Stimulated activated CD8-positive, alpha-beta memory T cell treated with anti-CD3 and anti-CD28 coated beads, Interleukin-12 subunit alpha, Interleukin-12 subunit beta, amount 100 ng/mL, for 24 hours (primary cell): ENCODE measurements at regions not wholly inside any gene's neighbourhood (a gene's known extent, or its start where the extent isn't known, plus 50 kb on each side); places are given as distances from the start of the nearest gene placed in this dataset.
"Not testable (repeated sequence)": the region's sequence is repeated elsewhere in the genome, so short reads cannot be mapped to it uniquely, and the experiment has no call there.

ENCODE experiments used
- DNase-seq: peaks from one replicate; pipeline ENCODE4 v3.0.0-alpha.2; 2020; ENCODE audit errors: extremely low read depth

GRCh38 chr4:17241835-17242234, 270.1 kb downstream of the QDPR start:
- DNase-seq, result no peak

GRCh38 chr4:17238633-17239032, 273.3 kb downstream of the QDPR start:
- no peak for DNase-seq

DNA sequence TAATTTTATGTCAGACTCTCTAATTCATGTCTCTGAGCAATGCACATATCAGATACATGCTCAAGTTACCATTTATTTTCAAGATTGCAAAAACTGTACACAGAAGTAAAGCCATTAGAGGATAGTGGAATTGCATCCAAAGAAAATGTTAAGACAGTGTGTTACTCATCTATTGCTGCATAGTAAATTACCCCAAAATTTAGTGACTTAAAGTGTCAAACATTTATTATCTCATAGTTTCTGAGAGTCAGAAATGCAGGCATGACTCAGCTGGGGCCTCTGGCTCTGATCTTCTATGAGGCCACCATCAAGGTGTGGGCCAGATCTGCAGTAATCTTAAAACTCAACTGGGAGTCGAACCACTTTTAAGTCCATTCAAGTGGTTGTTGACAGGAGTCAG, 275.2 kb downstream of the QDPR start:
- DNase-seq, result no peak

- DNase-seq, result no peak
These were observed 277.2 kb downstream of the QDPR start for GRCh38 chr4:17234678-17235077.

- no peak for DNase-seq
These were observed 279.2 kb downstream of the QDPR start for GRCh38 chr4:17232566-17233253.

GRCh38 chr4:17231880-17232475, 279.9 kb downstream of the QDPR start:
- not testable (repeated sequence) for DNase-seq

DNA sequence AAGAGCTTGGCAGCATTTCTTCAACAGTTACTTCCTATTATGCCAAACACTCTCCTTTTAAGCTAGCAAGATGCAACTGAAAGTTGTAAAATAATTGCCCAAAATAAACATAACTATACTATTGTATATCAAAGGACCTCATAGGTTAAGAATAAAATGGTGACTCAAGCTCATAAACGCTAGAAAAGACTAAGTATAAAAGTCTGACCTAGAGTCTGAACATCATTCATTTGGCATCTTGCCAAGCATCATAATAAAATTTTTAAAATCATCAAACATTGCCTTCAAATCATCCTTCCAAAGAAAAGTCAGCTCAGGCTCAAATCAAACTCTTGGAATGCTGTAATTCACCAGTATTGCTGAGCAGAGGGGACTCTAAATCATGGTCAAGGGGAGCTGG, 281.2 kb downstream of the QDPR start:
- no peak for DNase-seq

DNA sequence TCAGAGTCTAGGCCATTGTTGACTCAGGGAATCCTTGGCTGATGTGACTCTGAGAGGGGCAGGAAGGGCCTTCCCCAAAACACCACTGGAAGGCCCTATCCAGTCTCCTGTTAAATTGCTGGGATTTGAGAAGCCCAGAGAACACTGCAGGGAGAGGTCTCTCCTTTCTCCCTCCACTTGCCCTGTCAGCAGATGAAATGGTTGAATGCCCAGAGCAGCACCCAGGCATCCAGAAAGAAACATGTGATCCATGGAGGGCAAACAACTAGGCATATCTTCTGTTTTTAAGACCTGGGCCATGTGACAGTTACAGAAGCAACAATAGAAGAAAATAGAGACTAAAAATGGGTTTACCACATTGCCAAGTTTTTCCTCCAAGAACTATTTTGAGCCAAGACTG, 291.1 kb downstream of the QDPR start:
- DNase-seq, result no peak

GRCh38 chr4:17218786-17219185, 293.1 kb downstream of the QDPR start:
- DNase-seq, result no peak

GRCh38 chr4:17206829-17207801, 304.8 kb downstream of the QDPR start:
- DNase-seq, result no peak

- no peak for DNase-seq
These were observed 306.5 kb upstream of the LDB2 start for GRCh38 chr4:17204908-17205307.

DNA sequence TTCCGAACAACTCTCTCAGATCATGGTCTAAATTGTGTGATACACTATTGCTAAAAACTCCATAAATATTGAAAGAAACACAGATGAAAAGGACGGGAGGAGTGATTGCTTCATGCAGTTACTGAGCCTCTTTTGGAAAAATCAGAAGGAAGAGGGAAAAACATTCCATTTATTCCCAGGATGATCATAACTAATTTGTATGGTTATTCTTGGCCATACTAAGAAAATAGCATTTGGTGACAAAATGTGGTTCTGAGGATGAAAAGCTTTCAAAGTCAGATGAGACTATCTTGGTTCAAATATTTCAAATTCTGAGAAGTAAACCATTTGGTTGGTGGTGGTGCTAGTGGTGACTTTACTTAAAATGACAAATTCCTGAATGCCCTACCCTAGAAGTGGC, 305.4 kb upstream of the LDB2 start:
- DNase-seq, result no peak

DNA sequence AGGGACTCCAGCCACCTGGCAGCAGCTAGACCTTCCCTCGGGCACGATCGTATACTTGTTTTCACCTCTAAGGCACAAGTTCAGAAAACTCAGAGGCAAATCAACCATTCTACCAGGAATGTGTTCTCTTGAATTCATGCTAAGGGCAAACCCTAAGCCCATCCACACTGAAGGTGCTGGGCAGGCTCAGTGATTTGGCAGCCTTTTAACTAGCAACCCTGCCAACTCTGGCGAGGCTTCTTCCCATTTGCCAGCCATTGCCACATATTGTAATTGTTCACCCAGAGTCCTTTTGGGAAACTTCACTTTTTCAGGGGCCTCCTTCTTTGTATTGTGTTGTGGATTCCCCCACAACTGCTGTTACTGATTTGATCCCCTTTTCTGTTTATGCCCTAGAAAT, 298.6 kb upstream of the LDB2 start:
- no peak for DNase-seq

GRCh38 chr4:17195461-17196275, 297.2 kb upstream of the LDB2 start:
- DNase-seq, result no peak

DNA sequence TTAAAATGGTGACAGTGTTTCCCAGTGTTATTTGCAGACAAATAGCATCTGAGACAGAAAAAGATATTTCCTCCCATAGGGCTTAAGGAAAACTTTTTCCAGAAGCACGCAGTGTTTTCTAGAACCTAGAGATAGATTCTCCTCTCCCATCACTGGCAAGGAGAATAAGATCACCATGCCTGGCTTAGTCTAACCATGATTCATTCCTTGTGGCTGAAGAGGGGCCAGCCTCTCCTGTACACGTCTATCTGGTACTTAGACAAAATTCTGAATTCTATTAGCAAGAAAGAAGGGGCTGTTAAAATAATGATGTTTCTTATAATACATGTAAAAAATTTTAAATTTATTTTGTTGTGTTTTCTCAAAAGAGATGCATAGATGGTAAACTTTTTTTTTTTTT, 296.1 kb upstream of the LDB2 start:
- DNase-seq, result no peak

DNA sequence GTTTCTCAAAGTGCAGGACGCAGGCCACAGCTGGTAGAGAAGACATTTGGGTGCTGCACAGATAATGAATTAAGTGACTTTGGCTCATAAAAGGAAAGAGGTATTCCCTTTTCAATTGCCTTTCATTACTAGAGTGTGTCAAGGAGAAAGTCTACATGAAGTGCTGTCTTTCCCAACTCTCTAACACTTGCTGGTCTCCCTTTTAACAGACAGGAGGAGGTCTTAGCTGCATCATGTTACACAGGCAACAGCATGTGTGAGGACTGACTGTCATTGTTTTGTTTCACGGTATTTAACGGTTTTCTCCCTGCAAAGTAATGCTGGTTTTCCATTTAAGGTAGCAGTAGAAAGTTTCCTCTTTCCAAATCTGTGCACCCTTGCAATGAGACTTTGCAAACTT, 291.3 kb upstream of the LDB2 start:
- DNase-seq, result no peak

GRCh38 chr4:17189401-17189720, 290.9 kb upstream of the LDB2 start:
- no peak for DNase-seq

- no peak for DNase-seq
These were observed 290.3 kb upstream of the LDB2 start for GRCh38 chr4:17188547-17189400.

DNA sequence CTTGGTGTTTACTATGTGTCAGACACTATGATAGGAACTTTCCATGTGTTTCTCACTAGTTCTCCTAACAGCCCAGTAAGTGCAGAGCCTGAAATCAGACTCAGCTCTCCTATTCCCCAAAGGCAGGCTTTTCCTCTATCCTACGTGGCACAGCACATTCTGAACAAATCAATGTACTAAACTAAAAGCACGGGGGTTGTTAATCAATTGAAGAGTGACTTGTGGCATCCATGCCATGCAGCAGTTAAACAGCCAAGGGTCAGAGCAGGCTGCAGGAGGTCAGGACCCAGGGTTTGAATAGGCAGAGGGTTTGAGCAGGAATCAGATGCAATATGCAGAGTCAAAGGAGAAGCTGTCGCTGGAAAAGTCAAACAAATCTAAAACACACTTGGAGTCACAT, 289.7 kb upstream of the LDB2 start:
- no peak for DNase-seq

DNA sequence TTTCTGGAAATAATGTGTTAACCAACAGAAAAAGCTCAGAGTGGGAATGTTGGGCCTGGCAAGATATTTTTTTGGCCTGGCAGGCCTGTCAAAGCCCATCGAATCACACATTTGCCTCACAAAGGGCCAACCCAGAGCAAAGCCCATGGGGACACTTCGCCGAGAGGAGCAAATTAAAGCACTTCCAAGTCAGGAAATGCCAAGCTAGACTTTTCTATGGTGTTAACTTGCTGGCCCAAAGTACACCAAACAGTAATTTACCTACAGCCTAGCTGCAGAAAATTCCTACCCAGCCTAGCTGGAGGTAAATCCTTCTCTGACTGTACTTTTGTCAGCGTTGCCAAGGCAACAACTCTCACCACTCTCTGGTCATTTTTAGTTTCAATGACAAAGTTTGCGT, 288.6 kb upstream of the LDB2 start:
- no peak for DNase-seq

DNA sequence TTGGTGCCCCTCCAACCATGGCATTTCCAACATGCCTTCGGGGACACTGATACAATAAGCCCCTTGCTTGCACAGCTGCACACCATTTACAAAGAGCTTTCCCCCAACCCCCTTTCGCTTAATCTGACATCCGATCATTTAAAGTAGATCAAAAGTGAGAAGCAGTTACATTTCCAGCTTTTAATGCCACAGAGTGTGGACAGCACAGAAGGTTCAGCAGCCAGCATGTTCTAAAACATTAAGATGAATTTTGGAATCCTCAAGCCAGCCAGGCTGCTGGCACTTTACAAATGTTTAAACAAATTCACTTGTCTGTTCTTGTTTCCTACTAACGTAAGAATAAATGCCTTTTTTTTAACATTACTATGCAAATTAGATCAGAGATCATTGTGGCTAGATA, 284.4 kb upstream of the LDB2 start:
- DNase-seq, result no peak
